Gastrocnemius medialis (tissue), 4 donors: ENCODE measurements at regions not wholly inside any gene's neighbourhood (a gene's known extent, or its start where the extent isn't known, plus 50 kb on each side); places are given as distances from the start of the nearest gene placed in this dataset.

Experiments used
- POLR2A ChIP-seq, 2 donors: fragments of 450-650 bp; IDR thresholded peaks; one replicate each; pipeline ENCODE4 v1.6.1; 2017; ENCODE audit warnings: antibody characterized with exemption in 2 of 2, mild to moderate bottlenecking in 2 of 2, moderate library complexity in 2 of 2
- TF ChIP-seq, protein P1 (sequence below), 5 experiments: fragments of 450-650 bp in 3 of 5; fragments of 200-600 bp in 2 of 5; sonication (generic) in 2 of 5; IDR thresholded peaks in 4 of 5; conservative IDR thresholded peaks in 1 of 5; 1 replicate in 4 of 5; 2 replicates in 1 of 5; pipeline ENCODE4 v1.5.1; 2016 to 2019; ENCODE audit warnings: antibody characterized with exemption in 5 of 5, mild to moderate bottlenecking in 3 of 5, moderate library complexity in 3 of 5

DNA sequence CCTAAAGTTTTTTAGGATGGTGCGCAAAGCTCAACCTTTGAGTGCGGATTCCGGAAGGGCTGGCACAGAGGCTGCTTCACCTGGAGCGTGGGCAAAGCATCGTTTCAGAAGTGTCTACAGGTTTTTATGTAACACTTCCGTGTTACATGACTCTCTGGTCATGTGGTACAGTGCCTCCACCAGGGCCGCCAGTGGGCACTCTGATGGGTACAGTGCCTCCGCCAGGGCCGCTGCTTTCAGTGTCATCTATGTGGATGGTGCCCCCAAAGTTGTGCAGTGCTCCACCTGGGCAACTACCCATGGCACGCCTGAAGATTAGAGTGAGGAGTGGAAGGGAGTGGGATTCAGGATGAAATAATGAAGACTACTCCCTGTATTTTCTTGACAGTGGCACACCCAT is 101.4 kb upstream of the C1orf174 start:
- TF ChIP-seq, protein P1, sequence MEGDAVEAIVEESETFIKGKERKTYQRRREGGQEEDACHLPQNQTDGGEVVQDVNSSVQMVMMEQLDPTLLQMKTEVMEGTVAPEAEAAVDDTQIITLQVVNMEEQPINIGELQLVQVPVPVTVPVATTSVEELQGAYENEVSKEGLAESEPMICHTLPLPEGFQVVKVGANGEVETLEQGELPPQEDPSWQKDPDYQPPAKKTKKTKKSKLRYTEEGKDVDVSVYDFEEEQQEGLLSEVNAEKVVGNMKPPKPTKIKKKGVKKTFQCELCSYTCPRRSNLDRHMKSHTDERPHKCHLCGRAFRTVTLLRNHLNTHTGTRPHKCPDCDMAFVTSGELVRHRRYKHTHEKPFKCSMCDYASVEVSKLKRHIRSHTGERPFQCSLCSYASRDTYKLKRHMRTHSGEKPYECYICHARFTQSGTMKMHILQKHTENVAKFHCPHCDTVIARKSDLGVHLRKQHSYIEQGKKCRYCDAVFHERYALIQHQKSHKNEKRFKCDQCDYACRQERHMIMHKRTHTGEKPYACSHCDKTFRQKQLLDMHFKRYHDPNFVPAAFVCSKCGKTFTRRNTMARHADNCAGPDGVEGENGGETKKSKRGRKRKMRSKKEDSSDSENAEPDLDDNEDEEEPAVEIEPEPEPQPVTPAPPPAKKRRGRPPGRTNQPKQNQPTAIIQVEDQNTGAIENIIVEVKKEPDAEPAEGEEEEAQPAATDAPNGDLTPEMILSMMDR (IDR thresholded peaks at IDR 0.05 in 4 of 5, conservative IDR thresholded peaks at IDR 0.05 in 1 of 5), result no peak
- TF ChIP-seq POLR2A (IDR thresholded peaks at IDR 0.05), result no peak
